AG20443 (cell line): ENCODE measurements at regions not wholly inside any gene's neighbourhood (a gene's known extent, or its start where the extent isn't known, plus 50 kb on each side); places are given as distances from the start of the nearest gene placed in this dataset.

Source experiments
- DNase-seq: peaks from one replicate; pipeline ENCODE4 v3.0.0; 2012; ENCODE audit warnings: low spot score, mixed read lengths

DNA sequence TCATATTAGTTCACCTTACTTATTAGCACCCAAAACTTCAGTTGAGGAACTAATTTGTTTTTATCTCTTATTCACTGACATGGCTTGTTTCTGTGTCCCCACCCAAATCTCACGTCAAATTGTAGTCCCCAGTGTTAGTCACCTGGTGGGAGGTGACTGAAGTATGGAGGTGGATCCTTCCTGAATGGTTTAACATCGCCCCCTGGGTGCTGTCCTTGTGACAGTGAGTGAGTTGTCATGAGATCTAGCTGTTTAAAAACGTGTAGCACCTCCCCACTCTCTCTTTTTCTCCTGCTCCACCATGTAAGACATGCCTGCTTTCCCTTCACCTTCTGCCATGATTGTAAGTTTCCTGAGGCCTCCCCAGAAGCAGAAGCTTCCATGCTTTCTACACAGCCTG, 75.0 kb upstream of the HECTD2 start:
- no peak for DNase-seq

DNA sequence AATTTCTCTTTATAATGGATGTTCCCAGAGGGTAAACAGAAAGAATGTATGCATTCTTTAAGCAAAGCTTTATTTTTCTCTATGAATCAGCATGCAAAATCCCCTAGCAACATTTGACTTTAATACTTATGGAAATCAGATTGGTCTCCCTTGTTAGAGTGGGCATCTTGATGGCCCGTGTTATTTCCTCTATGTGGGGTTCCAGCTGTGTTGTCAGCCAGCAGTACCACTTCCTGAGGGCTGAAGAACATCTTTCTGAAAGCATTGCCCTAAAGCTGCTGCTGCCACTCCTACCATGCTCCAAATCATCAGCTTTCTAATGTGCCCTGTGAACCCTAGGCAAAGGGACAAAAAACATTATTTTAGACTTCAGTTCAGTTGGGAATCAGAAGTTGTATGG, 70.4 kb upstream of the HECTD2 start:
- no peak for DNase-seq

DNA sequence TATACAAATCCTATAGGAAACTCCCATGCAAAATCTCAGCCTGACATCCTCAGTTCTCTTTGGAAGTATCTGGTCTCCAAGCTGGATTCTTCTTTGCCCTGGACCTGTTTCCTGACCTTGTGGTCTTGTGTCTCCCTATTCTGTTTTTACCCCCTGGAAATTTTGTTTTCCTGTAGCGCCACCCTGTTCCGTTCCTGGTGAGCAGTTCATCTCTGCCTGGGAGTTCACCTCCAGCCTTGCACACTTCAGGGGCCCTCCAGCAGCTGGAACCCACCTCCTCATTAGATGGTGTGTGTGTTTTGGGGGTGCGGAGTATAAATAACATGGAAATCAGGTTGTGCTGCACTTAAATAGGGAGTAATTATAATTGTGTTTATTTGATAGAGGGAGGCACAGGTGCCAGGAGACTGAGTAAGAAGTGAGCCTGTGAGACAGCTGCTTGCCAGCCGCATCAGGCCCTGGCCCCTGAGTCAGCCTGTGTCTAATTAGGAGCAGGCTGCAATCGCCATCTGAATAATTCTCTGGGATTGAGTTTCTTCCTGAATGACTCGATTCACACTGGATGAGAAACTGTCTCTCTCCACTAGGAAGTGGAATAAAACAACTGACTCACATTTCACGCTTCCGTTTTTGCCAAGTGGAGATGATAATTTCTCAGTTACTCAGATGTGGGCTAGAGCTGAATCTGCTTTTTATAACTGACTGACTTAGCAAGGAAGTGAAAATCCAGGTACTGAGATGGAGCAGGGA, 69.4 kb upstream of the HECTD2 start:
- peak; percentile 91 for DNase-seq

DNA sequence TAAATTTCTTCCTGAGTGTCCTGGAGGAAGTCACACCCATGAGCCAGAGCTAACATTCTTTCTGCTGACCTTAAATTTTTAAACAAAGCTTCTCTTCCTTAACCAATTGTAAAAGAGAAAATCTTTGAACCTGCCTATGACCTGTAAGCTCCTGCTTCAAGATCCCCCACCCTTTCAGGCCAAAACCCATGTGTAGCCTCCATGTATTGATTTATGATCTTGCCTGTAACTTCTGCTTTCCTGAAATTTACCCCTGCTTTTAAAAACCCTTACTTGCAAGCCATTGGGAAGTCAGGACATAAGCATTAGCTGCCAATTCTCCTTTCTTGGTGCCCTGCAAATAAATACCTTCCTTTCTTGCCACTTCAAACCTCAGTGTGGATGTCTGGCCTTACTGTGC, 68.5 kb upstream of the HECTD2 start:
- DNase-seq, result no peak

DNA sequence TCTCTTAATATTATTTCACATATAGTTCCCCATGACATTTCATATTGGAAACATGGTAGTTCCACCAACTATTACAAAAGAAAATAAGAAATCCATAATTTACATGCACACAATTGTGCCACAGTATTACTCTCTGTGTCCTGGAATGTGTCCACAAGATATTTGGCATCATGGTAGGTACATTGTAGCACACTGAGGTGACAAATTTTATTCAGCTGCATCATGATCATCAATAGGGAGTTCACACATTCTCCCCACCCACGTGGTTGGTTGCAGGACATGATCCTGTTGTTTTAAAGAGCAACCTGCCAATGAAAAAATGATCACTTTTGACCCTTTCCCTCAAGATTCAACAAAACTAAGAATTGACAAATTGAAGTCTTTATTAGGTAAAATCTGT, 67.1 kb upstream of the HECTD2 start:
- no peak for DNase-seq

DNA sequence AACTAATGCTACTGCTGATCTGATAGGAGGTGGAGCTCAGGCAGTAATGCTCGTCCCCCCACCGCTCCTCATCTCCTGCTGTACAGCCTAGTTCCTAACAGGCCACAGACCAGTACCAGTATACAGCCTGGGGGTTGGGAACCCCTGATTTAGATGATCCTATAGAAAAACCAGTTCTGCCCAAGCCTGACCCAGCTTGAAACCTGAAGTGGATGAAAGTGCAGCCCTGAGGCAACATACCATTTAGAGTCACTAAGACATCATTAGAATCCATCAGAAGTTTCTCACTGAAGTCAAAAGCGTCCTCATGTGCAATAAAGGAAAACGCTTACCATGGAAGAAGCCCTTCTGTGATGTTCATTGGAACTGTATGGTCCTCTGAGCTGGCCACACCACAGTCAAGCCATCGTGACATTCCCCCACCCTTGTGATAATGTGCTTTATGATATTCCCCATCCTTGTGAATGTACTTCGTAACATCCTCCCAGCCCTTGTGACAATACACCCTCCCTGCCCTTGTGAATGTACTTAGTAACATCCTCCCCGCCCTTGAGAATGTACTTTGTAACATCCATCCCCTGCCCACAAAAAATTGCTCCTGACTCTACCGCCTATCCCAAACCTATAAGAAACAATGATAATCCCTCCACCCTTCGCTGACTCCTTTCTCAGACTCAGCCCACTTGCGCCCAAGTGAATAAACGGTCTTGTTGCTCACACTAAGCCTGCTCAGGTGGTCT, 65.9 kb upstream of the HECTD2 start:
- DNase-seq, result no peak

DNA sequence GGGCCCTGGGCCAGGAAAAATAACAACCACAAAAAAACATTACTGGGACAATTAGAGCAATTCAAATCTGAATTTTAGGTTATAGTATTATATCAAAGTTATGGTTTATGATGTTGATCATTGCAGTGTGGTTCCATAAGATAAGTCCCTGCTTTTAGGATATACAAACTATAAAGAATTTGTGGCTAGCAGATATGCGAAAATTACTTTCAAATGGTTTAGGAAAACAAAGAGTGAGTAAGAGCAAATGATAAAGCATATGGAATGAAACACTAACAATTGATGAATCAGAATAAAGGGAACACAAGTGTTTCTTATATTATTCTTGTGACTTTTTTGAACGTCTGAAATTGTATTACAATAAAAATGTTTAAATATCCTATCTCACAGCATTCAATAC, 64.4 kb upstream of the HECTD2 start:
- DNase-seq, result no peak

DNA sequence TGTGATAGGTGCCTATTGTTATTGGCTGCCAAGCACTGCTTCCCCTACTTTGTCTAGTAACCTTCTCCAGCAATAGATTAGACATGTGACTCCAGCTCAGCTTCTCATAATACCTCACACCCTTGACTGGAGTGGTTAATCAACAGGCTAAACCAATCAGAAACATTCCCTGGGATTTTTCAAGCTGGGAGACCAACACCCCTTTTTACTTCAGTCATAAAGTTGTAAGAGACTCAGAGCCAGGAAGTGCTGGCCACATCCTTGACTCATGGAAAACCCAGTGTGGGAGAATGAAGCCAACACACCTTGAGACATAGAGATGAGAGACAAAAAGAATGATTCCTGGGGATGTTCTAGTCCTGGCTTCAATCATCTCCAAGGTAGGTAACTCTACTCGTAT, 62.6 kb upstream of the HECTD2 start:
- no peak for DNase-seq

DNA sequence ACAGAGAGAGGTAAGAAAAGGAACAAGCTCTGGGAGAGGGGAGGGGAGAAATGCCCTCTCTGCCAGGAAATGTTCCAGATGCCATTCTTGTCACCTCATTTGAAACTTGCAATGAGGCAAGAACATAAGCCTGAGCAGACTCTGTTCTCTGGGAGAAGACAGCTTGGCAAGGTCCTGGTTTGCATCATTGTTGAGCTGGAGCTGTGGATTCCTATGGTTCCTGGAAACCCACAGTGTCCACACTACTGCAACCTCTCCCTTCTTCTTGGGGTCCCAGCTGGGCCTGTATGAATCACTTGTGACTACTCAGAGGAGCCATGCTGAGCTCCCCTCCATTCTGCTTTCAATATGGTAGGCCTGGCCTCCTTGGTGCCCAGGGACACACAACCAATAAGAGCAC, 60.8 kb upstream of the HECTD2 start:
- DNase-seq, result peak; percentile 86

DNA sequence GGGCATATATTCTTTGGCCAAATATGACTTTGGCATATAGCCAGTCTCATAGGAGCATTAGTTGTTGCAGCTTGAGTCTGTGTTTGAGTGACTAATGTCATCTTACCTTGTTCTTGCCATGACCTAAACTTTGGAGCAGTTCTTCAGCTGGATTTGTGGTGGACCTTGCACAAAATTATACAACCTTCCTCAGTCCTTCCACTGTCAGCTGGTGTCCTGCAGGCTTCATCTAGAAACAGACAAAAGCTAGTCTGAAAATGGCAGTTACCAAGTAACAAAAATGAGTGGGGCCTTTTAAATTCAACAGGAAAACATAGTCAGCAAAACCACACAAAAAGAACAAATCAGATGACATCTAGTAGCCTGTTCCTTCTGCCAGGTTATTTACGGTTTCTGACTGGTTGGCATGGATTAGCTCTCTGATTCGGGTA, 59.5 kb upstream of the HECTD2 start:
- DNase-seq, result no peak

DNA sequence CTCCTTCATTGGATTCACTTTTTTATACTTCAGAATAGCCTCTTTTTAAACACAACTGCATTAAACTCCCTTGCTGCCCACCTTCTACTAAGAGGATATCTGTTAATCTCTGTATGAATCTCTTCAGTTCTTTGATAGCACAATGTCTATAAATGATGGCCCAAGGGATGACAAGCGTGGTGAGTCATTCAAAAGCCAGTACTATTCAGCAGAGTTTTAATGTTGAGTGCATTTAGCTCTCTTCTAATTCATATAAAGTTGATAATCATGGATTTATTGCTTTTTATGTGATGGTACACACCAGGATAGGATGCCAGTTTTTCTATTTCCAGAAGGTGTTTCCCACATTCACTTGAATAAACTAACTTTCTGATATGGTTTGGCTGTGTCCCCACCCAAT, 57.4 kb upstream of the HECTD2 start:
- DNase-seq, result no peak

DNA sequence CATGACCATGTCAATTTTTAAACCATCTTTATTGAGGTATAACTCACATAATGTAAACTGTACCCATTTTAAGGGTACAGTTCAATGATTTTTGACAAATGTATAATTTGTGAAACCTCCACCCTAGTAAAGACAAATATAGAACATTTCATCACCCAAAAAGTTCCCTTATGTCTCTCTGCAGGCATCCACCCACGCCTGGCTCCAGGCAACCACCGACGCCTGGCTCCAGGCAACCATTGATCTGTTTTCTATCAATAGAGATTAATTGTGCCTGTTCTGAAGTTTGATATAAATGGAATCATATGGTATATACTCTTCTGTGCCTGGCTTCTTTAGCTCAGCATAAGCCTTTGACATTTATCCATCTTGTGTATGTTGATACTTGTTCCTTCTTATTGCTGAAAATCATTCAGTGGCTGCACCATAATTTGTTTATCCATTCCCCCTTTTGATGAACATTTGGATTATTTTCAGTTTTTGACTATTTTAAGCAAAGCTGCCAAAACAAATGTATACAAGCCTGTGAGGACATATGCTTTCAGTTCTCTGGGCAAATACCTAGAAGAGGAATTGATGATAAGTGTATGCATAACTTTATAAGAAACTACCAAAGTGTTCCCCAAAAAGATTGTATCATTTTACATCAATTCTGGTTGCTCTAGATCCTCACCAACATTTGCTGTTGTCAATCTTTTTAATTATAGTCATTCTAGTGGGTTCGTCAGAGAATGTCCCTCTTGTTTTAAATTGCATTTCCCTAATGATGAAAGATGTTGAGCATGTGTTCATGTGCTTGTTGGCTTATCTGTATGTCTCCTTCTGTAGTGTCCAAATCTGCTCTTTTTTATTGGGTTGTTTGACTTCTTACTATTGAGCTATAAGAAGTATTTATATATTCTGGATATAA, 55.7 kb upstream of the HECTD2 start:
- no peak for DNase-seq

DNA sequence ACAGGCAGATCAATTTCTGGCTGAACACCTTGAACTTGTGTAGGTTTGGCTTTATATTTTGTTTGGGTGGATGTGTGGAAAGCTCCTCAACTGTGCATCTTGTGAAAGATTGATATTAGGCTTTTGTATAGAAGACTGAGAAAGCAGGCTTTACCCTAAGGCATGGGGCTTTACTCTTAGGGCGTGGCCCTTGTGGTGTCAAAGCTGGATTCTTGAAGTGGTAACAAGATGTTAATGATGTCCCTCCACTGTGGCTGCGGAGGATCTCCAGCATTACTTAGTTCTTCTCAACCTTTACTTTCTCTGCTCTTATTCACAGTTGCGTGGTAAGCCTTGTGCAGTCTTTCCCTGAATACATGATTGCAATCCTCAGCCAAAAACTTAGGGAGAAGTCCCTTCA, 54.1 kb upstream of the HECTD2 start:
- no peak for DNase-seq

DNA sequence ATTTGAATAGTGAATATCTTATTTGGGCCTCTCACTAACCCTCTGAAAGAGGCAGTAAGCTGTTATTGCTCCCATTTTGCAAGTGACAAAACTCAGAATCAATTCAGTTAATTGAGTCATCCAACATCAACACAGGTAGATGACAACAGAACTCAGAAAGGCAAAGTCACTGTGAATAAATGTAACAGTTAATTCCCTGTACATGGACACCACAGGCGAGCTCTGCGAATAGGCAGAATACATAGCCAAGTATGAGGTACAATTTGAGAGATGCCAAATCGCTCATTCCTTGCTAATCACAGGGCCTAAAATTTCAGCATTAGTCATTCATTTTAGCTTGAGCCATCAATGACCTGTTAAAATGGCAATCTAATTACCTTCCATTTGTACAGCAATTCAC, 52.6 kb upstream of the HECTD2 start:
- DNase-seq, result no peak
